ENCODE measurements at regions not wholly inside any gene's neighbourhood (a gene's known extent, or its start where the extent isn't known, plus 50 kb on each side); places are given as distances from the start of the nearest gene placed in this dataset.

DNA sequence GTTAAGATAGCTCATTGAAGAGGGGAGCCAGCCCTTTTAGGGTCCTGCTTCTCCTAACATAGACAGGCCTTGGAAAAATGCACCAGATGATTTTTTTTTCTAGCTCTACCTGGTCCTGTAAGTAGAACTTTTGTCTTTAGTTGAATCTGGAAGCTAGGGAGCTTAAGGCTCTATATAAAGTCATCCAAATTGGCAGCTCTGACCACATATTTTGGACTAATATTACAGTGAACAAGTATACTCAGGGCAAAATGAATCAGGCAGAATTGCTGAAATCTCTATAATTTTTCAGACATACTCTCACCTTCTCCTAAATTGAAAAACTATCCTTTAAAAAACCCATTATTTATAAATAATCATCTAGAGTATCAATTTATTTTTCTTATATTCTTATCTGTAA lies 375.6 kb downstream of the OSTF1 start:
- peaks cover 23 to 25% of the 10 kb centered on the region in 2 experiments for H3K4me1 Mint-ChIP-seq
- DNase-seq: no peak
- Histone ChIP-seq H3K79me2 (ENCODE audit: insufficient read depth, low read length) (no peaks in the 10 kb centered on the region), H3K18ac (ENCODE audit: insufficient read length, low read depth, low read length) (no peak overlapping the region), H4K20me1 (ENCODE audit: control insufficient read depth, insufficient read depth, insufficient read length) (no peaks in the 10 kb centered on the region), H3T11ph (ENCODE audit: low read length) (no peak overlapping the region), H3K79me1 (ENCODE audit: insufficient read depth, low read depth, low read length, poor library complexity, severe bottlenecking) (no peaks in the 10 kb centered on the region), H4K91ac (ENCODE audit: insufficient read length, low read depth, low read length) (no peak overlapping the region), H3K23me2 (ENCODE audit: insufficient read length, low read depth, low read length, poor library complexity, severe bottlenecking) (no peaks in the 10 kb centered on the region), H3K9me3 (ENCODE audit: control insufficient read depth, low read depth, low read length) (no peaks in the 10 kb centered on the region), H3K23ac (ENCODE audit: insufficient read length, low read depth, low read length) (no peak overlapping the region), H3K56ac (ENCODE audit: insufficient read length, low read depth, low read length) (no peak overlapping the region), H3K4me1 (ENCODE audit: insufficient read depth, low read length) (no peaks in the 10 kb centered on the region), H2BK120ac (ENCODE audit: low read depth, low read length, poor library complexity, severe bottlenecking) (no peak overlapping the region), H3K4me2 (ENCODE audit: insufficient read depth, insufficient read length, low read length) (no peak overlapping the region), H2BK12ac (ENCODE audit: insufficient read length, low read depth, low read length) (no peak overlapping the region), H2BK20ac (ENCODE audit: low read depth, low read length, poor library complexity, severe bottlenecking) (no peak overlapping the region), H3K4ac (ENCODE audit: low read depth, low read length) (no peak overlapping the region), H2BK5ac (ENCODE audit: insufficient read length, low read length) (no peak overlapping the region), H3K9ac (ENCODE audit: extremely low read depth, insufficient read length, low read length) (no peak overlapping the region), H3K27me3 (ENCODE audit: insufficient read depth, low read length) (no peaks in the 10 kb centered on the region), H3K14ac (ENCODE audit: insufficient read depth, low read length) (no peak overlapping the region), H4K5ac (ENCODE audit: insufficient read length, low read depth, low read length) (no peak overlapping the region), H4K8ac (replicated peaks; ENCODE audit: insufficient read length, low read depth, low read length) (no peak overlapping the region), H2AFZ (ENCODE audit: low read length) (no peak overlapping the region), H3K27ac (ENCODE audit: insufficient read length, low read depth, low read length) (no peak overlapping the region), H2AK5ac (ENCODE audit: insufficient read length, low read length) (no peak overlapping the region), H2BK15ac (ENCODE audit: low read depth, low read length) (no peak overlapping the region)
- no peak overlapping the region for H3K4me3 Mint-ChIP-seq
- no peak overlapping the region for H3K27ac Mint-ChIP-seq
- H3K9me3 Mint-ChIP-seq: no peaks in the 10 kb centered on the region; a peak in 1 of 5 replicates
- no peaks in the 10 kb centered on the region; a peak in 1 of 7 replicates for H3K36me3 Mint-ChIP-seq (ENCODE audit: insufficient read depth in 1 of 3, low read depth in 3 of 3)
- TF ChIP-seq, protein P1, sequence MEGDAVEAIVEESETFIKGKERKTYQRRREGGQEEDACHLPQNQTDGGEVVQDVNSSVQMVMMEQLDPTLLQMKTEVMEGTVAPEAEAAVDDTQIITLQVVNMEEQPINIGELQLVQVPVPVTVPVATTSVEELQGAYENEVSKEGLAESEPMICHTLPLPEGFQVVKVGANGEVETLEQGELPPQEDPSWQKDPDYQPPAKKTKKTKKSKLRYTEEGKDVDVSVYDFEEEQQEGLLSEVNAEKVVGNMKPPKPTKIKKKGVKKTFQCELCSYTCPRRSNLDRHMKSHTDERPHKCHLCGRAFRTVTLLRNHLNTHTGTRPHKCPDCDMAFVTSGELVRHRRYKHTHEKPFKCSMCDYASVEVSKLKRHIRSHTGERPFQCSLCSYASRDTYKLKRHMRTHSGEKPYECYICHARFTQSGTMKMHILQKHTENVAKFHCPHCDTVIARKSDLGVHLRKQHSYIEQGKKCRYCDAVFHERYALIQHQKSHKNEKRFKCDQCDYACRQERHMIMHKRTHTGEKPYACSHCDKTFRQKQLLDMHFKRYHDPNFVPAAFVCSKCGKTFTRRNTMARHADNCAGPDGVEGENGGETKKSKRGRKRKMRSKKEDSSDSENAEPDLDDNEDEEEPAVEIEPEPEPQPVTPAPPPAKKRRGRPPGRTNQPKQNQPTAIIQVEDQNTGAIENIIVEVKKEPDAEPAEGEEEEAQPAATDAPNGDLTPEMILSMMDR (conservative IDR thresholded peaks at IDR 0.05): no peak
- peaks cover 1% of the 10 kb centered on the region; the same call in 1 of the 2 replicates for H3K27me3 Mint-ChIP-seq (ENCODE audit: low read depth)

All from H9 (cell line).